PFSK-1 (cell line): ENCODE measurements at regions not wholly inside any gene's neighbourhood (a gene's known extent, or its start where the extent isn't known, plus 50 kb on each side); places are given as distances from the start of the nearest gene placed in this dataset.

Experiments
- POLR2AphosphoS5 ChIP-seq: IDR thresholded peaks from 2 replicates; pipeline ENCODE4 v1.6.1; 2012; ENCODE audit warnings: low read depth, mild to moderate bottlenecking, control low read depth, low read length, moderate library complexity
- TF ChIP-seq, protein P1 (sequence below), 2 experiments: IDR thresholded peaks; 2 replicates each; pipeline versions ENCODE4 v1.6.1 to v1.8.0; 2011 to 2012; ENCODE audit warnings: low read depth in 2 of 2, low read length in 2 of 2, control low read depth in 1 of 2, inconsistent platforms in 1 of 2, mild to moderate bottlenecking in 1 of 2, moderate library complexity in 1 of 2; ENCODE audit not compliant: insufficient read depth in 1 of 2

DNA sequence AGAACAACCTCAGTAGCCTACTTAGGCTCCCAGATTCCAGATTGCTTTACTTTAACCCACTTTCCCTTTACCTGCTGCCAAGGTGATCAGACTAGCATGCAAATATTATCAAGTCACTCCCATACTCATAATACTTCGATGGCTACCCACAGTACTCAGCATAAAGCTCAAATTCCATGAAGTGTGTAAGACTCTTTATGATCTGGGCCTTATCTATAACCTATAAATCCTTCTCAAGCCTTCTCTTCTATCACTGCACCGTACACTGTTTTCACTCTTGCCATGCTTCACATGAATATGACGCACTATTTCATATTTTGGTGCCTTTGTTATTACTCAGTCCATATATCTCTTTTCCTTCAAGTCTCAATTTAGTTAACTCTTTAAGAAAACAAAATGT lies 135.2 kb upstream of the TARS1 start:
- no peak for TF ChIP-seq POLR2AphosphoS5
- TF ChIP-seq, protein P1, sequence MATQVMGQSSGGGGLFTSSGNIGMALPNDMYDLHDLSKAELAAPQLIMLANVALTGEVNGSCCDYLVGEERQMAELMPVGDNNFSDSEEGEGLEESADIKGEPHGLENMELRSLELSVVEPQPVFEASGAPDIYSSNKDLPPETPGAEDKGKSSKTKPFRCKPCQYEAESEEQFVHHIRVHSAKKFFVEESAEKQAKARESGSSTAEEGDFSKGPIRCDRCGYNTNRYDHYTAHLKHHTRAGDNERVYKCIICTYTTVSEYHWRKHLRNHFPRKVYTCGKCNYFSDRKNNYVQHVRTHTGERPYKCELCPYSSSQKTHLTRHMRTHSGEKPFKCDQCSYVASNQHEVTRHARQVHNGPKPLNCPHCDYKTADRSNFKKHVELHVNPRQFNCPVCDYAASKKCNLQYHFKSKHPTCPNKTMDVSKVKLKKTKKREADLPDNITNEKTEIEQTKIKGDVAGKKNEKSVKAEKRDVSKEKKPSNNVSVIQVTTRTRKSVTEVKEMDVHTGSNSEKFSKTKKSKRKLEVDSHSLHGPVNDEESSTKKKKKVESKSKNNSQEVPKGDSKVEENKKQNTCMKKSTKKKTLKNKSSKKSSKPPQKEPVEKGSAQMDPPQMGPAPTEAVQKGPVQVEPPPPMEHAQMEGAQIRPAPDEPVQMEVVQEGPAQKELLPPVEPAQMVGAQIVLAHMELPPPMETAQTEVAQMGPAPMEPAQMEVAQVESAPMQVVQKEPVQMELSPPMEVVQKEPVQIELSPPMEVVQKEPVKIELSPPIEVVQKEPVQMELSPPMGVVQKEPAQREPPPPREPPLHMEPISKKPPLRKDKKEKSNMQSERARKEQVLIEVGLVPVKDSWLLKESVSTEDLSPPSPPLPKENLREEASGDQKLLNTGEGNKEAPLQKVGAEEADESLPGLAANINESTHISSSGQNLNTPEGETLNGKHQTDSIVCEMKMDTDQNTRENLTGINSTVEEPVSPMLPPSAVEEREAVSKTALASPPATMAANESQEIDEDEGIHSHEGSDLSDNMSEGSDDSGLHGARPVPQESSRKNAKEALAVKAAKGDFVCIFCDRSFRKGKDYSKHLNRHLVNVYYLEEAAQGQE (IDR thresholded peaks at IDR 0.05; ENCODE audit: insufficient read depth in 1 of 2, low read depth in 2 of 2, low read length in 2 of 2) = no peak
